Liver (tissue), 8 donors: ENCODE measurements at regions not wholly inside any gene's neighbourhood (a gene's known extent, or its start where the extent isn't known, plus 50 kb on each side); places are given as distances from the start of the nearest gene placed in this dataset.

Experiments
- DNase-seq: peaks from one replicate; pipeline ENCODE4 v3.0.0-alpha.2; 2017; ENCODE audit warnings: low spot score
- H3K27ac ChIP-seq, 2 donors: one replicate each; pipeline ENCODE4 v1.7.0; 2013; ENCODE audit warnings: inconsistent platforms in 2 of 2, low read length in 2 of 2, control low read depth in 1 of 2, low read depth in 1 of 2, mild to moderate bottlenecking in 1 of 2
- H3K27me3 ChIP-seq, 4 donors: one replicate each; pipeline versions ENCODE4 v1.6.1 to v1.7.0; 2013; ENCODE audit warnings: low read length in 3 of 4, inconsistent platforms in 1 of 4, mild to moderate bottlenecking in 1 of 4, moderate library complexity in 1 of 4; ENCODE audit not compliant: control insufficient read depth in 4 of 4, insufficient read depth in 4 of 4
- H3K36me3 ChIP-seq, 4 donors: one replicate each; pipeline versions ENCODE4 v1.6.1 to v1.7.0; 2013; ENCODE audit warnings: low read length in 3 of 4, mild to moderate bottlenecking in 3 of 4, low read depth in 1 of 4, moderate library complexity in 1 of 4; ENCODE audit not compliant: control insufficient read depth in 4 of 4, insufficient read depth in 3 of 4
- H3K4me1 ChIP-seq, 4 donors: one replicate each; pipeline versions ENCODE4 v1.6.1 to v1.7.0; 2013; ENCODE audit warnings: low read length in 3 of 4, mild to moderate bottlenecking in 3 of 4, moderate library complexity in 1 of 4; ENCODE audit not compliant: control insufficient read depth in 4 of 4, insufficient read depth in 4 of 4
- H3K4me3 ChIP-seq, 3 donors: one replicate each; pipeline versions ENCODE4 v1.6.1 to v1.7.0; 2013; ENCODE audit warnings: low read length in 3 of 3, control low read depth in 1 of 3, low read depth in 1 of 3, mild to moderate bottlenecking in 1 of 3
- H3K9ac ChIP-seq, 2 donors: one replicate each; pipeline ENCODE4 v1.7.0; 2013; ENCODE audit warnings: low read length in 2 of 2, mild to moderate bottlenecking in 2 of 2, moderate library complexity in 2 of 2, control low read depth in 1 of 2, low read depth in 1 of 2
- H3K9me3 ChIP-seq, 4 donors: one replicate each; pipeline versions ENCODE4 v1.6.1 to v1.7.0; 2013; ENCODE audit warnings: low read length in 3 of 4; ENCODE audit not compliant: control insufficient read depth in 4 of 4
- FOXA1 ChIP-seq: IDR thresholded peaks from 2 replicates; pipeline ENCODE4 v1.6.1; 2016; ENCODE audit warnings: antibody characterized with exemption
- FOXA2 ChIP-seq: IDR thresholded peaks from 2 replicates; pipeline ENCODE4 v1.6.1; 2016; ENCODE audit warnings: antibody characterized with exemption
- GABPA ChIP-seq, 2 donors: IDR thresholded peaks in 1 of 2; conservative IDR thresholded peaks in 1 of 2; 2 replicates each; pipeline ENCODE4 v1.6.1; 2016; ENCODE audit warnings: antibody characterized with exemption in 2 of 2, mild to moderate bottlenecking in 1 of 2, moderate library complexity in 1 of 2
- HNF4A ChIP-seq, 2 donors: conservative IDR thresholded peaks; 2 replicates each; pipeline ENCODE4 v1.6.1; 2016; ENCODE audit warnings: antibody characterized with exemption in 2 of 2, mild to moderate bottlenecking in 2 of 2
- HNF4G ChIP-seq: IDR thresholded peaks from 2 replicates; pipeline ENCODE4 v1.6.1; 2016; ENCODE audit warnings: antibody characterized with exemption
- JUND ChIP-seq, 2 donors: IDR thresholded peaks; 2 replicates each; pipeline ENCODE4 v1.6.1; 2016; ENCODE audit warnings: antibody characterized with exemption in 2 of 2
- NR2F2 ChIP-seq: IDR thresholded peaks from 2 replicates; pipeline ENCODE4 v1.6.1; 2016; ENCODE audit warnings: antibody characterized with exemption
- RAD21 ChIP-seq, 2 donors: IDR thresholded peaks; 2 replicates each; pipeline ENCODE4 v1.6.1; 2016; ENCODE audit warnings: antibody characterized with exemption in 2 of 2, mild to moderate bottlenecking in 2 of 2
- RXRA ChIP-seq, 2 donors: IDR thresholded peaks; 2 replicates each; pipeline ENCODE4 v1.6.1; 2017 to 2018; ENCODE audit warnings: antibody characterized with exemption in 2 of 2, mild to moderate bottlenecking in 1 of 2
- SP1 ChIP-seq: IDR thresholded peaks from 2 replicates; pipeline ENCODE4 v1.6.1; 2018; ENCODE audit warnings: antibody characterized with exemption, mild to moderate bottlenecking
- TAF1 ChIP-seq: conservative IDR thresholded peaks from 2 replicates; pipeline ENCODE4 v1.6.1; 2016; ENCODE audit warnings: antibody characterized with exemption, mild to moderate bottlenecking
- YY1 ChIP-seq: IDR thresholded peaks from 2 replicates; pipeline ENCODE4 v1.6.1; 2016; ENCODE audit warnings: antibody characterized with exemption, mild to moderate bottlenecking
- ZBTB33 ChIP-seq: IDR thresholded peaks from 2 replicates; pipeline ENCODE4 v1.6.1; 2016; ENCODE audit warnings: antibody characterized with exemption
- WGBS: extraction: QIAGEN DNeasy Blood & Tissue Kit; methylation state at CpG from one replicate; pipeline ENCODE4 v1.1.7; 2013; 5-methylcytosine and 5-hydroxymethylcytosine counted together
- TF ChIP-seq, protein P1 (sequence below): IDR thresholded peaks from 2 replicates; pipeline ENCODE4 v1.6.1; 2016; ENCODE audit warnings: antibody characterized with exemption, mild to moderate bottlenecking
- TF ChIP-seq, protein P2 (sequence below): IDR thresholded peaks from 2 replicates; pipeline ENCODE4 v1.6.1; 2016; ENCODE audit warnings: antibody characterized with exemption
- TF ChIP-seq, protein P3 (sequence below): IDR thresholded peaks from 2 replicates; pipeline ENCODE4 v1.6.1; 2016; ENCODE audit warnings: antibody characterized with exemption
- TF ChIP-seq, protein P4 (sequence below): fragments of 150-350 bp; IDR thresholded peaks from 2 replicates; pipeline ENCODE4 v1.5.1; 2017; ENCODE audit warnings: improper control_type of control experiment, low read depth, low read length; ENCODE audit not compliant: missing input control
- donor health status: healthy.
- donor health status: healthy.
- donor health status: healthy.
- donor health status: healthy.
- donor health status: healthy.

DNA sequence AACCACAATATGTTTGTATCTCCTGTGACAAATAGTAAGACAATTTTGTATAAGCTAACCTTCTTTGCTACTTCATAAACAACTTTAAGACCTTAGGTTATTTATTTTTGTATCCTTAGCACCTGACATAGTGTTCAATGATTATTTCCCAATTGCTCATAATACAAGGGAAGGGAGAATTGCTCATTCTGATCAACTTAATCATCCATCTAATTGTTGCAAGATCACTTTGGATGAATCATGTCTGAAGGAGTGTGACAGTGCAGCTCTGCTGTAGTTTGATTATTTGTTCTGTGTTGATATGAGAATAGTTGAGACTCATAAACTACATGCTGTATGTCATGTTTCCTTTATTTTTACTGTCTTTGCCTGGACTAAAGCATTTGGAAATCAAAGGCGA lies 721.3 kb upstream of the SEMA6A start:
- DNase-seq, result no peak
- H3K36me3 ChIP-seq, result no peaks in the 10 kb centered on the region
- H3K4me1 ChIP-seq, result no peaks in the 10 kb centered on the region
- no peaks in the 10 kb centered on the region for H3K27me3 ChIP-seq
- no peak for TF ChIP-seq TAF1
- TF ChIP-seq, protein P1, sequence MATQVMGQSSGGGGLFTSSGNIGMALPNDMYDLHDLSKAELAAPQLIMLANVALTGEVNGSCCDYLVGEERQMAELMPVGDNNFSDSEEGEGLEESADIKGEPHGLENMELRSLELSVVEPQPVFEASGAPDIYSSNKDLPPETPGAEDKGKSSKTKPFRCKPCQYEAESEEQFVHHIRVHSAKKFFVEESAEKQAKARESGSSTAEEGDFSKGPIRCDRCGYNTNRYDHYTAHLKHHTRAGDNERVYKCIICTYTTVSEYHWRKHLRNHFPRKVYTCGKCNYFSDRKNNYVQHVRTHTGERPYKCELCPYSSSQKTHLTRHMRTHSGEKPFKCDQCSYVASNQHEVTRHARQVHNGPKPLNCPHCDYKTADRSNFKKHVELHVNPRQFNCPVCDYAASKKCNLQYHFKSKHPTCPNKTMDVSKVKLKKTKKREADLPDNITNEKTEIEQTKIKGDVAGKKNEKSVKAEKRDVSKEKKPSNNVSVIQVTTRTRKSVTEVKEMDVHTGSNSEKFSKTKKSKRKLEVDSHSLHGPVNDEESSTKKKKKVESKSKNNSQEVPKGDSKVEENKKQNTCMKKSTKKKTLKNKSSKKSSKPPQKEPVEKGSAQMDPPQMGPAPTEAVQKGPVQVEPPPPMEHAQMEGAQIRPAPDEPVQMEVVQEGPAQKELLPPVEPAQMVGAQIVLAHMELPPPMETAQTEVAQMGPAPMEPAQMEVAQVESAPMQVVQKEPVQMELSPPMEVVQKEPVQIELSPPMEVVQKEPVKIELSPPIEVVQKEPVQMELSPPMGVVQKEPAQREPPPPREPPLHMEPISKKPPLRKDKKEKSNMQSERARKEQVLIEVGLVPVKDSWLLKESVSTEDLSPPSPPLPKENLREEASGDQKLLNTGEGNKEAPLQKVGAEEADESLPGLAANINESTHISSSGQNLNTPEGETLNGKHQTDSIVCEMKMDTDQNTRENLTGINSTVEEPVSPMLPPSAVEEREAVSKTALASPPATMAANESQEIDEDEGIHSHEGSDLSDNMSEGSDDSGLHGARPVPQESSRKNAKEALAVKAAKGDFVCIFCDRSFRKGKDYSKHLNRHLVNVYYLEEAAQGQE, result no peak
- no peak for TF ChIP-seq YY1
- TF ChIP-seq, protein P2, sequence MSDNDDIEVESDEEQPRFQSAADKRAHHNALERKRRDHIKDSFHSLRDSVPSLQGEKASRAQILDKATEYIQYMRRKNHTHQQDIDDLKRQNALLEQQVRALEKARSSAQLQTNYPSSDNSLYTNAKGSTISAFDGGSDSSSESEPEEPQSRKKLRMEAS, result no peak
- TF ChIP-seq GABPA (IDR thresholded peaks at IDR 0.05 in 1 of 2, conservative IDR thresholded peaks at IDR 0.05 in 1 of 2), result no peak
- no peak overlapping the region for H3K9ac ChIP-seq
- H3K9me3 ChIP-seq, result peaks cover 0 to 5% (median under 1%) of the 10 kb centered on the region in 4 donors
- H3K4me3 ChIP-seq, result no peak overlapping the region
- no peak overlapping the region for H3K27ac ChIP-seq
- 67% methylated on average over 1 of the region's 1 CpG for WGBS

DNA sequence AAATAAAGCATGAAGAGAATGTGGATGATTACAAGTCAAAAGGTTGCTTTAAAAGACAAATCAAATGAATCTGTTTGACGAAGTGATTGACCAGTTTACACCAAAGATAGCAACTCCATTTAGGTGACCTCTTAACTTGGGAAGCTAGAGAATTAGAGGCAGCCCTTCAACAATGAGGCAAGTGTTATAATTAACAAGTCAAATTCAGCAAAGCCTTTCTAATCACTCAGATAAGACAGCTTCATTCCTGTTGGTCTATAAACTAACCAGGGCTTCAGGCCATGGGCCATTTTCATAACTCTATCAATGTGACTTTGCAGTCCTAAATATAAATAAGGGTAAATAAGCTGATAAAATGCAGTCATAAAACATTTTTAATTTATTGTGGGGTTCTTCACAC lies 712.2 kb upstream of the SEMA6A start:
- Histone ChIP-seq H3K27ac (no peak overlapping the region), H3K4me3 (no peak overlapping the region), H3K9ac (no peak overlapping the region), H3K36me3 (no peaks in the 10 kb centered on the region), H3K9me3 (no peaks in the 10 kb centered on the region), H3K27me3 (no peaks in the 10 kb centered on the region), H3K4me1 (no peaks in the 10 kb centered on the region)
- 37% methylated on average over 1 of the region's 1 CpG for WGBS
- DNase-seq, result no peak
- TF ChIP-seq, protein P1, result no peak
- TF ChIP-seq TAF1, result no peak
- no peak for TF ChIP-seq HNF4A (conservative IDR thresholded peaks at IDR 0.05)
- no peak for TF ChIP-seq YY1
- TF ChIP-seq, protein P3, sequence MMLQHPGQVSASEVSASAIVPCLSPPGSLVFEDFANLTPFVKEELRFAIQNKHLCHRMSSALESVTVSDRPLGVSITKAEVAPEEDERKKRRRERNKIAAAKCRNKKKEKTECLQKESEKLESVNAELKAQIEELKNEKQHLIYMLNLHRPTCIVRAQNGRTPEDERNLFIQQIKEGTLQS, result no peak
- no peak for TF ChIP-seq FOXA1
- TF ChIP-seq NR2F2, result no peak
- TF ChIP-seq, protein P2, result no peak
- TF ChIP-seq RAD21 (IDR thresholded peaks at IDR 0.05), result no peak
- no peak for TF ChIP-seq ZBTB33
- TF ChIP-seq SP1, result no peak
- TF ChIP-seq RXRA (IDR thresholded peaks at IDR 0.05), result no peak
- TF ChIP-seq HNF4G, result no peak
- TF ChIP-seq FOXA2, result no peak
- TF ChIP-seq JUND (IDR thresholded peaks at IDR 0.05), result no peak
- TF ChIP-seq, protein P4, sequence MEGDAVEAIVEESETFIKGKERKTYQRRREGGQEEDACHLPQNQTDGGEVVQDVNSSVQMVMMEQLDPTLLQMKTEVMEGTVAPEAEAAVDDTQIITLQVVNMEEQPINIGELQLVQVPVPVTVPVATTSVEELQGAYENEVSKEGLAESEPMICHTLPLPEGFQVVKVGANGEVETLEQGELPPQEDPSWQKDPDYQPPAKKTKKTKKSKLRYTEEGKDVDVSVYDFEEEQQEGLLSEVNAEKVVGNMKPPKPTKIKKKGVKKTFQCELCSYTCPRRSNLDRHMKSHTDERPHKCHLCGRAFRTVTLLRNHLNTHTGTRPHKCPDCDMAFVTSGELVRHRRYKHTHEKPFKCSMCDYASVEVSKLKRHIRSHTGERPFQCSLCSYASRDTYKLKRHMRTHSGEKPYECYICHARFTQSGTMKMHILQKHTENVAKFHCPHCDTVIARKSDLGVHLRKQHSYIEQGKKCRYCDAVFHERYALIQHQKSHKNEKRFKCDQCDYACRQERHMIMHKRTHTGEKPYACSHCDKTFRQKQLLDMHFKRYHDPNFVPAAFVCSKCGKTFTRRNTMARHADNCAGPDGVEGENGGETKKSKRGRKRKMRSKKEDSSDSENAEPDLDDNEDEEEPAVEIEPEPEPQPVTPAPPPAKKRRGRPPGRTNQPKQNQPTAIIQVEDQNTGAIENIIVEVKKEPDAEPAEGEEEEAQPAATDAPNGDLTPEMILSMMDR, result no peak
